NB4 (cell line): ENCODE measurements at regions not wholly inside any gene's neighbourhood (a gene's known extent, or its start where the extent isn't known, plus 50 kb on each side); places are given as distances from the start of the nearest gene placed in this dataset.

Source experiments
- DNase-seq: peaks from one replicate; pipeline ENCODE4 v3.0.0; 2010; ENCODE audit warnings: low read depth
- H3K4me3 ChIP-seq: one replicate; pipeline ENCODE4 v1.5.1; 2011; ENCODE audit warnings: mild to moderate bottlenecking, low read depth, low read length, moderate library complexity
- CTCF ChIP-seq: IDR thresholded peaks from one replicate; pipeline ENCODE4 v1.5.1; 2012; ENCODE audit warnings: low read depth, low read length
- MAX ChIP-seq: IDR thresholded peaks from 2 replicates; pipeline ENCODE4 v1.6.1; 2011; ENCODE audit warnings: low read depth, low read length
- MYC ChIP-seq: IDR thresholded peaks from 2 replicates; pipeline ENCODE4 v1.6.1; 2011; ENCODE audit warnings: low read depth, low read length
- POLR2A ChIP-seq: IDR thresholded peaks from 2 replicates; pipeline ENCODE4 v1.6.1; 2011; ENCODE audit warnings: mild to moderate bottlenecking; ENCODE audit not compliant: insufficient read length; ENCODE audit errors: extremely low read depth

GRCh38 chr5:175598774-175599173 is 59.1 kb upstream of the HRH2 start:
- TF ChIP-seq MAX (no peak), CTCF (no peak), MYC (no peak), POLR2A (no peak)
- no peak overlapping the region for H3K4me3 ChIP-seq
- no peak for DNase-seq

GRCh38 chr5:175599210-175599609 is 58.7 kb upstream of the HRH2 start:
- no peak overlapping the region for H3K4me3 ChIP-seq
- DNase-seq, result no peak
- TF ChIP-seq MAX (no peak), CTCF (no peak), POLR2A (no peak), MYC (no peak)

- DNase-seq, result no peak
- TF ChIP-seq MAX, result no peak
- TF ChIP-seq POLR2A, result no peak
- TF ChIP-seq CTCF, result no peak
- no peak for TF ChIP-seq MYC
- H3K4me3 ChIP-seq, result no peak overlapping the region
Measured at GRCh38 chr5:175603987-175604739, 53.7 kb upstream of the HRH2 start.

GRCh38 chr5:175606409-175606808 is 51.5 kb upstream of the HRH2 start:
- TF ChIP-seq MYC (no peak), MAX (no peak), POLR2A (no peak), CTCF (no peak)
- no peak overlapping the region for H3K4me3 ChIP-seq
- DNase-seq, result no peak
